ENCODE measurements at regions not wholly inside any gene's neighbourhood (a gene's known extent, or its start where the extent isn't known, plus 50 kb on each side); places are given as distances from the start of the nearest gene placed in this dataset.

- TF ChIP-seq CTCF (IDR thresholded peaks at IDR 0.05 in 2 of 3, conservative IDR thresholded peaks at IDR 0.05 in 1 of 3; ENCODE audit: control insufficient read depth in 2 of 3, extremely low read depth in 1 of 3, insufficient read depth in 1 of 3, low read depth in 3 of 3, low read length in 3 of 3), result no peak
- no peak for TF ChIP-seq YY1 (IDR thresholded peaks at IDR 0.05; ENCODE audit: low read depth, low read length)
- TF ChIP-seq ATF3 (IDR thresholded peaks at IDR 0.05; ENCODE audit: borderline replicate concordance, extremely low read depth, low read depth, low read length), result no peak
- TF ChIP-seq HDAC2 (IDR thresholded peaks at IDR 0.05), result no peak
- no peak for TF ChIP-seq MTA2 (IDR thresholded peaks at IDR 0.05; ENCODE audit: low read depth)
Measured at GRCh38 chr20:23269954-23270353, 80.6 kb upstream of the NXT1 start.

All from GM12878 (cell line).